Ascending aorta (tissue), 2 donors: ENCODE measurements at regions not wholly inside any gene's neighbourhood (a gene's known extent, or its start where the extent isn't known, plus 50 kb on each side); places are given as distances from the start of the nearest gene placed in this dataset.

Experiments used
- DNase-seq, 2 donors: peaks; one replicate each; pipeline ENCODE4 v3.0.0-alpha.2; 2019; ENCODE audit warnings: low spot score in 2 of 2
- H3K27ac ChIP-seq, 2 donors: fragments of 200-600 bp; sonication (generic); one replicate each; pipeline ENCODE4 v1.5.1; 2016 to 2017; ENCODE audit warnings: mild to moderate bottlenecking in 1 of 2
- H3K27me3 ChIP-seq: fragments of 200-600 bp; sonication (generic); one replicate; pipeline ENCODE4 v1.5.1; 2017
- H3K36me3 ChIP-seq, 2 donors: fragments of 200-600 bp; sonication (generic); one replicate each; pipeline ENCODE4 v1.5.1; 2016
- H3K4me1 ChIP-seq, 2 donors: fragments of 200-600 bp; sonication (generic); one replicate each; pipeline ENCODE4 v1.5.1; 2016 to 2017; ENCODE audit warnings: mild to moderate bottlenecking in 1 of 2
- H3K4me3 ChIP-seq, 2 donors: fragments of 200-600 bp; sonication (generic); one replicate each; pipeline ENCODE4 v1.5.1; 2016 to 2017; ENCODE audit warnings: mild to moderate bottlenecking in 1 of 2
- H3K9me3 ChIP-seq, 2 donors: fragments of 200-600 bp; sonication (generic); one replicate each; pipeline ENCODE4 v1.5.1; 2016
- intact Hi-C: fragments of 100-400 bp; cut with DNase I; formaldehyde crosslinking; loops from one replicate; pipeline ENCODE4 v1.15.1; 2023
- TF ChIP-seq, protein P1 (sequence below), 3 experiments: fragments of 200-600 bp in 2 of 3; fragments of 450-650 bp in 1 of 3; sonication (generic) in 2 of 3; IDR thresholded peaks; one replicate each; pipeline ENCODE4 v1.5.1; 2016 to 2019; ENCODE audit warnings: antibody characterized with exemption in 3 of 3, mild to moderate bottlenecking in 1 of 3, moderate library complexity in 1 of 3

DNA sequence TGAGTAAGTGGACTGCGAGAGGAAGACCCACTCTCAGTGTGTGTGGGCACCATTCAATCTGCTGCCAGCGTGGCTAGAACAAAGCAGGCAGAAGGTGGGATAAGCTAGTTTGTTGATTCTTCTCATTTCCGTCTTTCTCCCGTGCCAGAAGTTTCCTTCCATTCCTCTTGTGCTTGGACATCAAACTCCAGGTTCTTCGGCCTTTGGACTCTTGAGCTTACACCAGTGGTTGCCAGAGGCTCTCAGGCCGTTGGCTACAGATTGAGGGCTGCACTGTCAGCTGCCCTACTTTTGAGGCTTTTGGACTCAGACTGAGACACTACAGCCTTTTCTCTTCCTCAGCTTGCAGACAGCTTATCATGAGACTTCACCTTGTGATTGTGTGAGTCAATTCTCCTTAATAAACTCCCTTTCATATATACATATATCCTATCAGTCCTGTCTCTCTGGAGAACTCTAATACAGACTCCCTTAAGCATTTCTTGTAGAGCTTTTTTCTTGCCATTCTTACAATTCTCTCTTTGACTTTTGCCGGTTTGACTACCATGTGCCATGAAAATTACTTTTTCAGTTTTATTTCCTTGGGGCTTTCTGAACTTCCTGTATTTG is 494.9 kb downstream of the PRR16 start:
- Histone ChIP-seq H3K27ac (no peak overlapping the region), H3K27me3 (no peaks in the 10 kb centered on the region), H3K4me3 (no peak overlapping the region), H3K4me1 (no peaks in the 10 kb centered on the region), H3K36me3 (no peaks in the 10 kb centered on the region), H3K9me3 (no peaks in the 10 kb centered on the region)
- intact Hi-C loops, result no loop called here
- no peak for DNase-seq
- TF ChIP-seq, protein P1, sequence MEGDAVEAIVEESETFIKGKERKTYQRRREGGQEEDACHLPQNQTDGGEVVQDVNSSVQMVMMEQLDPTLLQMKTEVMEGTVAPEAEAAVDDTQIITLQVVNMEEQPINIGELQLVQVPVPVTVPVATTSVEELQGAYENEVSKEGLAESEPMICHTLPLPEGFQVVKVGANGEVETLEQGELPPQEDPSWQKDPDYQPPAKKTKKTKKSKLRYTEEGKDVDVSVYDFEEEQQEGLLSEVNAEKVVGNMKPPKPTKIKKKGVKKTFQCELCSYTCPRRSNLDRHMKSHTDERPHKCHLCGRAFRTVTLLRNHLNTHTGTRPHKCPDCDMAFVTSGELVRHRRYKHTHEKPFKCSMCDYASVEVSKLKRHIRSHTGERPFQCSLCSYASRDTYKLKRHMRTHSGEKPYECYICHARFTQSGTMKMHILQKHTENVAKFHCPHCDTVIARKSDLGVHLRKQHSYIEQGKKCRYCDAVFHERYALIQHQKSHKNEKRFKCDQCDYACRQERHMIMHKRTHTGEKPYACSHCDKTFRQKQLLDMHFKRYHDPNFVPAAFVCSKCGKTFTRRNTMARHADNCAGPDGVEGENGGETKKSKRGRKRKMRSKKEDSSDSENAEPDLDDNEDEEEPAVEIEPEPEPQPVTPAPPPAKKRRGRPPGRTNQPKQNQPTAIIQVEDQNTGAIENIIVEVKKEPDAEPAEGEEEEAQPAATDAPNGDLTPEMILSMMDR (IDR thresholded peaks at IDR 0.05), result no peak

DNA sequence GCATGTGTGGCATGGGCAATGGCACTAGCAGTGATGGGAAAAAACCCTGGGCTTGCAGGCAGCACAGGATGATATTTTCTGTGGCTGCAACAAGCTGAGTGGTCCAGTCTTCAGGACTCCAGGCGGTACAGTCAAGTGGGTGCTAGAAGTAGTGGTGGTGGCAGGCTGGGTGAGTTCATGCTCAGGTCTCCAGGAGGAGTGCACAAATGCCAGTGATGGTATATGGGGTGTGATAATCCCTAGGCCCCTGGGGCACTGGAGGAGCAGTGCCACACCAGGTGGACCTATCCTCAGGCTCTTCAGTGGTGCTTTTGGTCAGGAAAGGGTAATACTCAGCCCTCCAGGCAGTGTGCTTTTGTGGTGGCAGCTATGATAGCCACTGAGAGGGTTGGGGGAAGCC is 496.4 kb downstream of the PRR16 start:
- H3K27ac ChIP-seq, result no peak overlapping the region
- no peak overlapping the region for H3K4me3 ChIP-seq
- intact Hi-C loops, result no loop called here
- TF ChIP-seq, protein P1 (IDR thresholded peaks at IDR 0.05), result no peak
- H3K36me3 ChIP-seq, result no peaks in the 10 kb centered on the region
- H3K27me3 ChIP-seq, result no peaks in the 10 kb centered on the region
- H3K9me3 ChIP-seq, result no peaks in the 10 kb centered on the region
- no peaks in the 10 kb centered on the region for H3K4me1 ChIP-seq
- DNase-seq, result no peak

DNA sequence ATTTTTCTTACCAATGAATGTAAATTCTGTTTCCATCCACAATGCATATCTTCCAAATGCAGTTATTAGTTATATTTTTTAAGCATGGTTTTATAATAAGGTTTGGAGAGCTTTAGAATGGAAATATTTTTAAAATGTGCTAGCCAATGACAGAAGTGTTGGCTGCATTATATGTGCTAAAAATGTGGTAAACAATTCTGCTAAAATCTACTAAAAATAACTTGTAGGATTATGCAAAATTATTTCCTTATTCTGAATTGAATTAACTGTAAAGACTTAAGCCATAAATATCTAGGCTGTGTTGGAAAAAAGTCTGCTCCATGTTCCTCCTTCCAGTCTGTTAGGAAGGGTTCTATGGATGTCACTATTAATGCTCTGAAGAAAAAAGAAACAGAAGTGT is 503.3 kb downstream of the PRR16 start:
- TF ChIP-seq, protein P1 (IDR thresholded peaks at IDR 0.05), result no peak
- Histone ChIP-seq H3K4me1 (no peaks in the 10 kb centered on the region), H3K4me3 (no peak overlapping the region), H3K27me3 (no peaks in the 10 kb centered on the region), H3K36me3 (no peaks in the 10 kb centered on the region), H3K9me3 (no peaks in the 10 kb centered on the region), H3K27ac (no peak overlapping the region)
- no peak for DNase-seq
- intact Hi-C loops, result no loop called here

DNA sequence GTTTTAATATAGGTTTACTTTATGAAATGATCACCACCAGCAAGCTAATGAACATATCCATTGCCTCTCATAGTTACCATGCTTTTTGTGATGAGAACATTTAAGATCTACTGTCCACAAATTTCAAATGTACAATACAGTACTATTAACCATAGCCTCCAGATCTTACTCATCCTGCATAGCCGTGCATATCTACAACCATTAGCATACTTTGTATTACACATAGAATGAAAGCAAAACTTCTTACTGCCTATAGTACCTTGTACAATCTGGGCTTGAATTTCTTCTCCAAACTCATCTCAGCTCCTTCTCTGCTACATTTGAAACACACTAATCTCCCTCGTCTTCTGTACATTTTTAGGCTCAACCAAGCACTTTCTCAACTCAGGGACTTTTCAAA is 510.6 kb downstream of the PRR16 start:
- Histone ChIP-seq H3K36me3 (no peaks in the 10 kb centered on the region), H3K27me3 (no peaks in the 10 kb centered on the region), H3K27ac (no peak overlapping the region), H3K4me1 (no peaks in the 10 kb centered on the region), H3K4me3 (no peak overlapping the region), H3K9me3 (no peaks in the 10 kb centered on the region)
- DNase-seq, result no peak
- TF ChIP-seq, protein P1 (IDR thresholded peaks at IDR 0.05), result no peak
- intact Hi-C loops, result no loop called here

DNA sequence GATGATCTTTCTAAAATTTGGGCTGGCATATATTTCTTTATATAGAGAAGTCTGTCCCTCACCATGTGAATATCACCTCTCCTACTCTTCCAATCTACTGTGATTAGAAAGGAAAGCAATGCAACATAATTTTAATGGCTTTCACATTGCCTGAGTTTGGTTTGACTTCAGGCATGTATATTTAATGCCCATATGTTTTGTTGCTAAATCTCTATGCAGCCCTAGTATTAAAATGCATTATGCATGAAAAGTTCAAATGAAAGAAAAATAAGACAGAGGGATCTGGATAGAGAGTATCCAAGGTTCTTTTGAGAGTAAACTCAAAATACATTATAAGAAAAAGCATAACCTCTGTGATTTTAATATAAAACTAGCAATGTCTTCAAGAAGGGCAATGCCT is 518.3 kb downstream of the PRR16 start:
- intact Hi-C loops, result no loop called here
- no peaks in the 10 kb centered on the region for H3K27me3 ChIP-seq
- no peak overlapping the region for H3K4me3 ChIP-seq
- TF ChIP-seq, protein P1 (IDR thresholded peaks at IDR 0.05), result no peak
- no peaks in the 10 kb centered on the region for H3K9me3 ChIP-seq
- H3K27ac ChIP-seq, result no peak overlapping the region
- no peaks in the 10 kb centered on the region for H3K4me1 ChIP-seq
- no peak for DNase-seq
- no peaks in the 10 kb centered on the region for H3K36me3 ChIP-seq

DNA sequence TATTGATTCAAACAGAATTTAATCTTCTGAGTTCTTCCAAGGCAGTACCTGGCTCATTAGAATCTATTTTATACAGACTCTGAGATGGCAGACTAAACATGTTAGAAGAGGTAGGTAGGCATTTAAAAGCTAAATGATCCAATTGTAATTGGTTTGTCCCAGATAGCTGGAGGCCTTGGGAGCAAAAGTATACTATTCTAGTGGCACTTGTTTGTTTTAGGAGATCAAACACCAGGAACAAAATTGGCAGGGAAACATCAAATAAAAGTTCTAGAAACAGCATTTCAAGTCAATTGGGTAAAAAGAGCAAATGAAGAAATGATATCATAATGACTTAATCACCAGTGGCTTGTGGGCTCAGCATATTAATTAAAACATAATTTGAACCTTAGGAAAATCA is 521.4 kb downstream of the PRR16 start:
- no peak for DNase-seq
- H3K27me3 ChIP-seq, result no peaks in the 10 kb centered on the region
- H3K4me1 ChIP-seq, result no peaks in the 10 kb centered on the region
- TF ChIP-seq, protein P1 (IDR thresholded peaks at IDR 0.05), result no peak
- no peaks in the 10 kb centered on the region for H3K36me3 ChIP-seq
- no peak overlapping the region for H3K27ac ChIP-seq
- intact Hi-C loops, result no loop called here
- H3K9me3 ChIP-seq, result no peaks in the 10 kb centered on the region
- no peak overlapping the region for H3K4me3 ChIP-seq
